GM12878 (cell line): ENCODE measurements at regions not wholly inside any gene's neighbourhood (a gene's known extent, or its start where the extent isn't known, plus 50 kb on each side); places are given as distances from the start of the nearest gene placed in this dataset.

Source experiments
- ATAC-seq: fragments of 200-7000 bp; cut with Tn5 transposase; 3 replicates; pipeline ENCODE4 v1.9.1; 2020; ENCODE audit warnings: mild to moderate bottlenecking, moderate library complexity
- BruUV-seq: library from RNA; stranded (reverse); fragments of 400-500 nt; replicated peaks from 2 replicates; lab custom pipeline; 2021; lab: Mats Ljungman, UMichigan
- CTCF ChIA-PET: fragments of 300-600 bp; sonication (Branson Sonifier 250); formaldehyde crosslinking; extraction: SDS; loops from one replicate; lab custom pipeline; 2021; ENCODE audit warnings: inconsistent platforms; lab: Yijun Ruan, JAX
- POLR2A ChIA-PET: fragments of 350-600 bp; formaldehyde crosslinking; extraction: SDS; loops from one replicate; lab custom pipeline; 2021; ENCODE audit warnings: inconsistent platforms; lab: Charles Lee
- RAD21 ChIA-PET: fragments of 300-600 bp; sonication (Branson Sonifier 250); formaldehyde crosslinking; loops from one replicate; lab custom pipeline; 2023; ENCODE audit warnings: antibody characterized with exemption; ENCODE audit not compliant: unreplicated experiment; lab: Charles Lee
- SMC1A ChIA-PET: fragments of 300-600 bp; sonication (Branson Sonifier 250); formaldehyde crosslinking; loops from one replicate; lab custom pipeline; 2023; ENCODE audit not compliant: unreplicated experiment, uncharacterized antibody; lab: Charles Lee
- DNase-seq: peaks from one replicate; pipeline ENCODE4 v3.0.0-alpha.2; 2011; ENCODE audit warnings: low read depth, low spot score
- FAIRE-seq: peaks from 3 replicates; lab custom pipeline; 2011; peaks lifted over from hg19 to GRCh38; lab: Jason Lieb, UNC
- H2AFZ ChIP-seq: 2 replicates; pipeline ENCODE4 v1.6.0; 2011; ENCODE audit warnings: low read depth, low read length, control low read depth; ENCODE audit not compliant: control insufficient read depth
- H3K27ac ChIP-seq: 2 replicates; pipeline ENCODE4 v1.5.1; 2011; ENCODE audit warnings: control low read depth; ENCODE audit not compliant: control insufficient read depth, insufficient read depth
- H3K27me3 ChIP-seq, 2 experiments: replicated peaks in 1 of 2; 2 replicates each; pipeline versions ENCODE4 v1.6.0 to v1.6.1; 2011; ENCODE audit warnings: low read length in 1 of 2; ENCODE audit not compliant: control insufficient read depth in 2 of 2, insufficient read depth in 2 of 2
- H3K36me3 ChIP-seq, 2 experiments: 2 replicates each; pipeline ENCODE4 v1.5.1; 2011; ENCODE audit warnings: low read length in 1 of 2; ENCODE audit not compliant: control insufficient read depth in 2 of 2, insufficient read depth in 2 of 2
- H3K4me1 ChIP-seq: 2 replicates; pipeline ENCODE4 v1.6.1; 2011; ENCODE audit warnings: mild to moderate bottlenecking, low read length, moderate library complexity, mixed read lengths; ENCODE audit not compliant: control insufficient read depth, insufficient read depth
- H3K4me2 ChIP-seq: 2 replicates; pipeline ENCODE4 v1.6.0; 2011; ENCODE audit warnings: control low read depth; ENCODE audit not compliant: control insufficient read depth, insufficient read depth
- H3K4me3 ChIP-seq: fragments of 200-600 bp; sonication (generic); 2 replicates; pipeline ENCODE4 v1.5.1; 2016
- H3K79me2 ChIP-seq: 2 replicates; pipeline ENCODE4 v1.6.0; 2011; ENCODE audit warnings: low read length; ENCODE audit not compliant: control insufficient read depth, insufficient read depth
- H3K9ac ChIP-seq: 2 replicates; pipeline ENCODE4 v1.8.0; 2011; ENCODE audit warnings: low read length, control low read depth, mixed read lengths; ENCODE audit not compliant: control insufficient read depth, insufficient read depth
- H3K9me3 ChIP-seq: replicated peaks from 3 replicates; pipeline ENCODE4 v1.5.1; 2011; ENCODE audit warnings: mild to moderate bottlenecking, low read length; ENCODE audit not compliant: control insufficient read depth, insufficient read depth
- H4K20me1 ChIP-seq: 2 replicates; pipeline ENCODE4 v1.6.0; 2011; ENCODE audit not compliant: control insufficient read depth, insufficient read depth
- ASH2L ChIP-seq: fragments of 300-600, 200-600 bp; sonication (generic); IDR thresholded peaks from 2 replicates; pipeline ENCODE4 v1.6.1; 2017; ENCODE audit warnings: low read depth, mild to moderate bottlenecking, borderline replicate concordance
- CTCF ChIP-seq, 3 experiments: IDR thresholded peaks in 2 of 3; conservative IDR thresholded peaks in 1 of 3; 2 replicates each; pipeline ENCODE4 v1.5.1; 2011; ENCODE audit warnings: low read depth in 3 of 3, low read length in 3 of 3, mild to moderate bottlenecking in 3 of 3, control low read depth in 2 of 3, moderate library complexity in 2 of 3, inconsistent platforms in 1 of 3, mixed read lengths in 1 of 3; ENCODE audit not compliant: control insufficient read depth in 2 of 3, insufficient read depth in 1 of 3; ENCODE audit errors: extremely low read depth in 1 of 3
- EZH2 ChIP-seq: IDR thresholded peaks from 2 replicates; pipeline ENCODE4 v1.6.1; 2012; ENCODE audit warnings: low read depth, mild to moderate bottlenecking, control low read depth, inconsistent platforms, low read length, borderline replicate concordance; ENCODE audit not compliant: control insufficient read depth
- IKZF1 ChIP-seq: fragments of 450-650 bp; conservative IDR thresholded peaks from 2 replicates; pipeline ENCODE4 v1.6.1; 2017; ENCODE audit warnings: antibody characterized with exemption, mild to moderate bottlenecking
- IKZF2 ChIP-seq, 2 experiments: fragments of 450-650 bp; IDR thresholded peaks; 2 replicates each; pipeline ENCODE4 v1.6.1; 2017; ENCODE audit warnings: mild to moderate bottlenecking in 2 of 2, moderate library complexity in 2 of 2
- MEF2A ChIP-seq: IDR thresholded peaks from 2 replicates; pipeline ENCODE4 v1.6.1; 2011; ENCODE audit warnings: low read depth, mild to moderate bottlenecking, low read length, moderate library complexity; ENCODE audit not compliant: insufficient read depth
- MTA2 ChIP-seq: fragments of 450-650 bp; IDR thresholded peaks from 2 replicates; pipeline ENCODE4 v1.6.1; 2016; ENCODE audit warnings: low read depth, mild to moderate bottlenecking, moderate library complexity
- MYB ChIP-seq: fragments of 150-350 bp; IDR thresholded peaks from 2 replicates; pipeline ENCODE4 v1.6.1; 2014; ENCODE audit warnings: mild to moderate bottlenecking, low read depth, low read length, borderline replicate concordance
- NBN ChIP-seq: fragments of 450-650 bp; IDR thresholded peaks from 2 replicates; pipeline ENCODE4 v1.6.1; 2016
- REST ChIP-seq: IDR thresholded peaks from 2 replicates; pipeline ENCODE4 v1.6.1; 2012; ENCODE audit warnings: mild to moderate bottlenecking, low read depth, low read length
- SP1 ChIP-seq: IDR thresholded peaks from one replicate; pipeline ENCODE4 v1.6.1; 2011; ENCODE audit warnings: low read depth, low read length
- SRF ChIP-seq, 2 experiments: IDR thresholded peaks; 2 replicates each; pipeline ENCODE4 v1.6.1; 2011; ENCODE audit warnings: low read depth in 2 of 2, low read length in 2 of 2, mild to moderate bottlenecking in 1 of 2, moderate library complexity in 1 of 2
- YY1 ChIP-seq: IDR thresholded peaks from 2 replicates; pipeline ENCODE4 v1.6.1; 2011; ENCODE audit warnings: low read depth, mild to moderate bottlenecking, low read length
- ZBTB4 ChIP-seq: fragments of 450-650 bp; formaldehyde crosslinking; IDR thresholded peaks from 2 replicates; pipeline ENCODE4 v1.4.0; 2022; ENCODE audit warnings: mild to moderate bottlenecking, moderate library complexity
- WGBS: methylation state at CpG from one replicate; pipeline ENCODE4 v1.1.6; 2016; ENCODE audit warnings: low lambda C conversion rate; ENCODE audit not compliant: insufficient replicate concordance, insufficient coverage; ENCODE audit errors: missing lambda C conversion rate; 5-methylcytosine and 5-hydroxymethylcytosine counted together
- in situ Hi-C: fragments of 300-500 bp; cut with MboI; formaldehyde crosslinking; loops from 9 replicates; pipeline ENCODE4 v1.14.3; 2018; ENCODE audit warnings: mixed read lengths
- intact Hi-C: fragments of 100-400 bp; cut with micrococcal nuclease; formaldehyde crosslinking; loops from one replicate; pipeline ENCODE4 v1.14.2; 2022; ENCODE audit not compliant: unreplicated experiment

- no peak for TF ChIP-seq ZBTB4 (CRISPR knock-in tag)
- no peak for TF ChIP-seq IKZF2 (IDR thresholded peaks at IDR 0.05)
- TF ChIP-seq, all 136 proteins: peak for 0
Measured at GRCh38 chrX:117539090-117539418, 577.6 kb downstream of the KLHL13 start (continued).

- Histone ChIP-seq H3K4me2 (no peak overlapping the region), H3K36me3 (no peaks in the 10 kb centered on the region), H3K4me1 (no peaks in the 10 kb centered on the region), H3K79me2 (no peaks in the 10 kb centered on the region), H4K20me1 (no peaks in the 10 kb centered on the region), H2AFZ (no peak overlapping the region), H3K4me3 (no peak overlapping the region), H3K27me3 (no peaks in the 10 kb centered on the region), H3K9ac (no peak overlapping the region), H3K27ac (no peak overlapping the region), H3K9me3 (no peaks in the 10 kb centered on the region)
- SMC1A ChIA-PET, result no interaction called here
- POLR2A ChIA-PET, result no interaction called here
- DNase-seq, result no peak
- in situ Hi-C loops, result no loop called here
- RAD21 ChIA-PET, result no interaction called here
- no peak for FAIRE-seq
- CTCF ChIA-PET, result no interaction called here
- 10% methylated on average over 3 of the region's 3 CpGs for WGBS
- intact Hi-C loops, result no loop called here
- no peak for ATAC-seq
- no TSS peak for BruUV-seq
- TF ChIP-seq SP1, result no peak
- no peak for TF ChIP-seq EZH2
- no peak for TF ChIP-seq MYB
- TF ChIP-seq NBN, result no peak
- TF ChIP-seq ASH2L, result no peak
- no peak for TF ChIP-seq REST
- no peak for TF ChIP-seq IKZF1
- TF ChIP-seq MEF2A, result no peak
- TF ChIP-seq SRF (IDR thresholded peaks at IDR 0.05; ENCODE audit: low read depth in 2 of 2, low read length in 2 of 2), result no peak
- TF ChIP-seq CTCF (IDR thresholded peaks at IDR 0.05 in 2 of 3, conservative IDR thresholded peaks at IDR 0.05 in 1 of 3; ENCODE audit: control insufficient read depth in 2 of 3, extremely low read depth in 1 of 3, insufficient read depth in 1 of 3, low read depth in 3 of 3, low read length in 3 of 3), result no peak
- TF ChIP-seq YY1, result no peak
- TF ChIP-seq MTA2, result no peak
Measured at GRCh38 chrX:117538178-117539089, 578.2 kb downstream of the KLHL13 start.
